GM18508 (cell line): ENCODE measurements at regions not wholly inside any gene's neighbourhood (a gene's known extent, or its start where the extent isn't known, plus 50 kb on each side); places are given as distances from the start of the nearest gene placed in this dataset.
A peak's percentile ranks its signal among the peaks of the same experiment; 100 is the strongest.
"Not testable (repeated sequence)": the region's sequence is repeated elsewhere in the genome, so short reads cannot be mapped to it uniquely, and the experiment has no call there.

ENCODE experiments used
- ATAC-seq: cut with Tn5 transposase; IDR thresholded peaks from one replicate; pipeline ENCODE4 v1.9.1; 2021; ENCODE audit warnings: moderate number of reproducible peaks; ENCODE audit not compliant: insufficient read depth, unreplicated experiment

- ATAC-seq, result no peak
These were observed 207.9 kb downstream of the MREG start for GRCh38 chr2:215805493-215805892.

- ATAC-seq, result no peak
These were observed 210.2 kb downstream of the MREG start for GRCh38 chr2:215803150-215803549.

GRCh38 chr2:215799194-215799593 is 214.2 kb downstream of the MREG start:
- no peak for ATAC-seq

- ATAC-seq, result no peak
These were observed 215.7 kb downstream of the MREG start for GRCh38 chr2:215797676-215798075.

GRCh38 chr2:215796140-215796855 is 217.1 kb downstream of the MREG start:
- no peak for ATAC-seq

GRCh38 chr2:215794829-215795546 is 218.4 kb downstream of the MREG start:
- no peak for ATAC-seq

GRCh38 chr2:215793747-215794595 is 219.4 kb downstream of the MREG start:
- peak; percentile 56 for ATAC-seq

GRCh38 chr2:215791481-215791937 is 221.8 kb downstream of the MREG start:
- no peak for ATAC-seq

- ATAC-seq, result no peak
These were observed 222.6 kb downstream of the MREG start for GRCh38 chr2:215790523-215791421.

GRCh38 chr2:215787565-215788178 is 225.7 kb downstream of the MREG start:
- no peak for ATAC-seq

GRCh38 chr2:215787025-215787424 is 226.3 kb downstream of the MREG start:
- ATAC-seq, result no peak

GRCh38 chr2:215784371-215784783 is 229.0 kb downstream of the MREG start:
- no peak for ATAC-seq

- ATAC-seq, result not testable (repeated sequence)
These were observed 229.7 kb downstream of the MREG start for GRCh38 chr2:215783640-215784039.

- no peak for ATAC-seq
These were observed 230.4 kb downstream of the MREG start for GRCh38 chr2:215782965-215783364.

GRCh38 chr2:215782295-215782694 is 231.1 kb downstream of the MREG start:
- ATAC-seq, result no peak

GRCh38 chr2:215780907-215781685 is 232.3 kb downstream of the MREG start:
- ATAC-seq, result no peak

GRCh38 chr2:215780313-215780712 is 233.0 kb downstream of the MREG start:
- ATAC-seq, result no peak

GRCh38 chr2:215779912-215780311 is 233.4 kb downstream of the MREG start:
- ATAC-seq, result no peak
